ENCODE measurements at regions not wholly inside any gene's neighbourhood (a gene's known extent, or its start where the extent isn't known, plus 50 kb on each side); places are given as distances from the start of the nearest gene placed in this dataset.

- H3K9me3 ChIP-seq (ENCODE audit: control insufficient read depth, low read length) = no peaks in the 10 kb centered on the region
- no peak overlapping the region for H3K4me3 ChIP-seq (ENCODE audit: low read length in 2 of 2)
- H3K27me3 ChIP-seq (ENCODE audit: control insufficient read depth in 1 of 2, insufficient read depth in 2 of 2, low read length in 1 of 2) = no peaks in the 10 kb centered on the region
- no peaks in the 10 kb centered on the region for H3K4me1 ChIP-seq (ENCODE audit: control insufficient read depth in 1 of 2, insufficient read depth in 2 of 2, low read length in 2 of 2)
- intact Hi-C loops (cut with DNase I) = no loop called here
- ATAC-seq (ENCODE audit: low FRiP score) (no peak), DNase-seq (no peak)
- WGBS, 2 donors = 57 to 68% methylated on average over 11 of the region's 11 CpGs
- H3K36me3 ChIP-seq (ENCODE audit: control insufficient read depth in 1 of 2, insufficient read depth in 2 of 2, low read length in 1 of 2) = no peaks in the 10 kb centered on the region
- H3K27ac ChIP-seq (ENCODE audit: low read depth in 1 of 2, low read length in 2 of 2) = no peak overlapping the region
Measured at GRCh38 chr6:88536071-88536625, 370.0 kb upstream of the CNR1 start.

GRCh38 chr6:88535306-88535705 is 369.2 kb upstream of the CNR1 start:
- Histone ChIP-seq H3K36me3 (ENCODE audit: control insufficient read depth in 1 of 2, insufficient read depth in 2 of 2, low read length in 1 of 2) (no peaks in the 10 kb centered on the region), H3K9me3 (ENCODE audit: control insufficient read depth, low read length) (no peaks in the 10 kb centered on the region), H3K4me1 (ENCODE audit: control insufficient read depth in 1 of 2, insufficient read depth in 2 of 2, low read length in 2 of 2) (no peaks in the 10 kb centered on the region), H3K27ac (ENCODE audit: low read depth in 1 of 2, low read length in 2 of 2) (no peak overlapping the region), H3K27me3 (ENCODE audit: control insufficient read depth in 1 of 2, insufficient read depth in 2 of 2, low read length in 1 of 2) (no peaks in the 10 kb centered on the region), H3K4me3 (ENCODE audit: low read length in 2 of 2) (no peak overlapping the region)
- intact Hi-C loops (cut with DNase I) = no loop called here
- ATAC-seq (ENCODE audit: low FRiP score) = no peak
- no peak for DNase-seq
- 33 to 40% methylated on average over 1 of the region's 1 CpG for WGBS, 2 donors

- 88 to 94% methylated on average over 1 of the region's 1 CpG for WGBS, 2 donors
- Histone ChIP-seq H3K9me3 (ENCODE audit: control insufficient read depth, low read length) (no peaks in the 10 kb centered on the region), H3K4me1 (ENCODE audit: control insufficient read depth in 1 of 2, insufficient read depth in 2 of 2, low read length in 2 of 2) (no peaks in the 10 kb centered on the region), H3K4me3 (ENCODE audit: low read length in 2 of 2) (no peak overlapping the region), H3K36me3 (ENCODE audit: control insufficient read depth in 1 of 2, insufficient read depth in 2 of 2, low read length in 1 of 2) (no peaks in the 10 kb centered on the region), H3K27me3 (ENCODE audit: control insufficient read depth in 1 of 2, insufficient read depth in 2 of 2, low read length in 1 of 2) (no peaks in the 10 kb centered on the region), H3K27ac (ENCODE audit: low read depth in 1 of 2, low read length in 2 of 2) (no peak overlapping the region)
- DNase-seq (no peak), ATAC-seq (ENCODE audit: low FRiP score) (no peak)
- intact Hi-C loops (cut with DNase I) = no loop called here
Measured at GRCh38 chr6:88532241-88532860, 366.2 kb upstream of the CNR1 start.

GRCh38 chr6:88529726-88530125 is 363.6 kb upstream of the CNR1 start:
- no peaks in the 10 kb centered on the region for H3K36me3 ChIP-seq (ENCODE audit: control insufficient read depth in 1 of 2, insufficient read depth in 2 of 2, low read length in 1 of 2)
- no peak for ATAC-seq (ENCODE audit: low FRiP score)
- H3K27me3 ChIP-seq (ENCODE audit: control insufficient read depth in 1 of 2, insufficient read depth in 2 of 2, low read length in 1 of 2) = no peaks in the 10 kb centered on the region
- no peaks in the 10 kb centered on the region for H3K9me3 ChIP-seq (ENCODE audit: control insufficient read depth, low read length)
- 76 to 89% methylated on average over 4 of the region's 4 CpGs for WGBS, 2 donors
- intact Hi-C loops (cut with DNase I) = no loop called here
- H3K4me3 ChIP-seq (ENCODE audit: low read length in 2 of 2) = no peak overlapping the region
- H3K4me1 ChIP-seq (ENCODE audit: control insufficient read depth in 1 of 2, insufficient read depth in 2 of 2, low read length in 2 of 2) = no peaks in the 10 kb centered on the region
- no peak for DNase-seq
- H3K27ac ChIP-seq (ENCODE audit: low read depth in 1 of 2, low read length in 2 of 2) = no peak overlapping the region

- 79 to 86% methylated on average over 7 of the region's 7 CpGs for WGBS, 2 donors
- H3K27me3 ChIP-seq (ENCODE audit: control insufficient read depth in 1 of 2, insufficient read depth in 2 of 2, low read length in 1 of 2) = no peaks in the 10 kb centered on the region
- intact Hi-C loops (cut with DNase I) = no loop called here
- H3K27ac ChIP-seq (ENCODE audit: low read depth in 1 of 2, low read length in 2 of 2) = no peak overlapping the region
- DNase-seq (no peak), ATAC-seq (ENCODE audit: low FRiP score) (no peak)
- no peaks in the 10 kb centered on the region for H3K4me1 ChIP-seq (ENCODE audit: control insufficient read depth in 1 of 2, insufficient read depth in 2 of 2, low read length in 2 of 2)
- no peaks in the 10 kb centered on the region for H3K9me3 ChIP-seq (ENCODE audit: control insufficient read depth, low read length)
- H3K36me3 ChIP-seq (ENCODE audit: control insufficient read depth in 1 of 2, insufficient read depth in 2 of 2, low read length in 1 of 2) = no peaks in the 10 kb centered on the region
- H3K4me3 ChIP-seq (ENCODE audit: low read length in 2 of 2) = no peak overlapping the region
Measured at GRCh38 chr6:88520445-88520844, 354.3 kb upstream of the CNR1 start.

GRCh38 chr6:88520017-88520338 is 353.8 kb upstream of the CNR1 start:
- Histone ChIP-seq H3K36me3 (ENCODE audit: control insufficient read depth in 1 of 2, insufficient read depth in 2 of 2, low read length in 1 of 2) (no peaks in the 10 kb centered on the region), H3K4me3 (ENCODE audit: low read length in 2 of 2) (no peak overlapping the region), H3K9me3 (ENCODE audit: control insufficient read depth, low read length) (no peaks in the 10 kb centered on the region), H3K27ac (ENCODE audit: low read depth in 1 of 2, low read length in 2 of 2) (no peak overlapping the region), H3K27me3 (ENCODE audit: control insufficient read depth in 1 of 2, insufficient read depth in 2 of 2, low read length in 1 of 2) (no peaks in the 10 kb centered on the region), H3K4me1 (ENCODE audit: control insufficient read depth in 1 of 2, insufficient read depth in 2 of 2, low read length in 2 of 2) (no peaks in the 10 kb centered on the region)
- DNase-seq (no peak), ATAC-seq (ENCODE audit: low FRiP score) (no peak)
- intact Hi-C loops (cut with DNase I) = no loop called here

- Histone ChIP-seq H3K4me3 (ENCODE audit: low read length in 2 of 2) (no peak overlapping the region), H3K9me3 (ENCODE audit: control insufficient read depth, low read length) (no peaks in the 10 kb centered on the region), H3K36me3 (ENCODE audit: control insufficient read depth in 1 of 2, insufficient read depth in 2 of 2, low read length in 1 of 2) (no peaks in the 10 kb centered on the region), H3K4me1 (ENCODE audit: control insufficient read depth in 1 of 2, insufficient read depth in 2 of 2, low read length in 2 of 2) (no peaks in the 10 kb centered on the region), H3K27me3 (ENCODE audit: control insufficient read depth in 1 of 2, insufficient read depth in 2 of 2, low read length in 1 of 2) (no peaks in the 10 kb centered on the region), H3K27ac (ENCODE audit: low read depth in 1 of 2, low read length in 2 of 2) (no peak overlapping the region)
- no peak for DNase-seq
- no peak for ATAC-seq (ENCODE audit: low FRiP score)
- intact Hi-C loops (cut with DNase I) = no loop called here
- WGBS, 2 donors = 33 to 41% methylated on average over 10 of the region's 10 CpGs
Measured at GRCh38 chr6:88519301-88520016, 353.3 kb upstream of the CNR1 start.

GRCh38 chr6:88517737-88518136 is 351.6 kb upstream of the CNR1 start:
- ATAC-seq (ENCODE audit: low FRiP score) = no peak
- Histone ChIP-seq H3K9me3 (ENCODE audit: control insufficient read depth, low read length) (peaks cover 1% of the 10 kb centered on the region), H3K36me3 (ENCODE audit: control insufficient read depth in 1 of 2, insufficient read depth in 2 of 2, low read length in 1 of 2) (no peaks in the 10 kb centered on the region), H3K27ac (ENCODE audit: low read depth in 1 of 2, low read length in 2 of 2) (no peak overlapping the region), H3K27me3 (ENCODE audit: control insufficient read depth in 1 of 2, insufficient read depth in 2 of 2, low read length in 1 of 2) (no peaks in the 10 kb centered on the region), H3K4me3 (ENCODE audit: low read length in 2 of 2) (no peak overlapping the region), H3K4me1 (ENCODE audit: control insufficient read depth in 1 of 2, insufficient read depth in 2 of 2, low read length in 2 of 2) (no peaks in the 10 kb centered on the region)
- intact Hi-C loops (cut with DNase I) = no loop called here
- 68 to 71% methylated on average over 3 of the region's 3 CpGs for WGBS, 2 donors
- DNase-seq = no peak

GRCh38 chr6:88513920-88514319 is 347.8 kb upstream of the CNR1 start:
- intact Hi-C loops (cut with DNase I) = no loop called here
- Histone ChIP-seq H3K27me3 (ENCODE audit: control insufficient read depth in 1 of 2, insufficient read depth in 2 of 2, low read length in 1 of 2) (no peaks in the 10 kb centered on the region), H3K36me3 (ENCODE audit: control insufficient read depth in 1 of 2, insufficient read depth in 2 of 2, low read length in 1 of 2) (no peaks in the 10 kb centered on the region), H3K4me1 (ENCODE audit: control insufficient read depth in 1 of 2, insufficient read depth in 2 of 2, low read length in 2 of 2) (no peaks in the 10 kb centered on the region), H3K9me3 (ENCODE audit: control insufficient read depth, low read length) (peaks cover 1% of the 10 kb centered on the region), H3K27ac (ENCODE audit: low read depth in 1 of 2, low read length in 2 of 2) (no peak overlapping the region), H3K4me3 (ENCODE audit: low read length in 2 of 2) (no peak overlapping the region)
- 83 to 84% methylated on average over 4 of the region's 4 CpGs for WGBS, 2 donors
- DNase-seq (no peak), ATAC-seq (ENCODE audit: low FRiP score) (no peak)

Data from aorta (tissue), 5 donors.